ENCODE measurements at regions not wholly inside any gene's neighbourhood (a gene's known extent, or its start where the extent isn't known, plus 50 kb on each side); places are given as distances from the start of the nearest gene placed in this dataset.

GRCh38 chr15:29400701-29401100 is 131.1 kb upstream of the NSMCE3 start:
- POLR2A ChIA-PET: no interaction called here
- CTCF ChIA-PET: no interaction called here

DNA sequence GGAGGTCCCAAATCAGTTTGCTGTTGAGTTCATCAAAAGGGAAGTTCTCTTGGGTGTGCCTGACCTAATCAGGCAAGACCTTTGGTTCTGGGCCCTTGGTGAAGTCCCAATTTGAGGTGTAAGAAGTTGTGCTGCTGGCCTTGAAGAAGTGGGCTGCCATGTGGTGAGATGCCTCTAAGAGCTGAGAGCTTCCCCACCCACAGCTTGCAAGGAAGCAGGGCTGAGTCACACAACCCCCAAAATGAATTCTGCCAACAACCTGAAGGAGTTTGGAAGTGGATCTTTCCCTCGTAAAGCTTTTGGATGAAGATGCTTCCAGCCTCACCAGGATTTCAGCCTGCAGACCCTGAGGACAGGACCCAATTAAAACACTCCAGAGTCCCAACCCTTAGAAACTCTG is 129.3 kb upstream of the NSMCE3 start:
- no peaks in the 10 kb centered on the region; the same call in 1 of the 2 replicates for H3K4me1 ChIP-seq (ENCODE audit: control insufficient read depth, insufficient read depth, low read length)
- H3K4me3 ChIP-seq (ENCODE audit: low read depth, low read length): no peak overlapping the region
- CTCF ChIA-PET: no interaction called here
- POLR2A ChIA-PET: no interaction called here
- H3K9me3 ChIP-seq (ENCODE audit: control insufficient read depth, insufficient read depth, low read depth, low read length): no peaks in the 10 kb centered on the region
- TF ChIP-seq OVOL3 (tag by site-specific recombination; IDR thresholded peaks at IDR 0.05) (no peak), ZFHX2 (tag by site-specific recombination; conservative IDR thresholded peaks at IDR 0.05) (peak; percentile 20; the same call in 1 of the 2 replicates)
- no peak overlapping the region for H3K27ac ChIP-seq (ENCODE audit: extremely low read depth, low read depth, low read length)
- no peaks in the 10 kb centered on the region for H3K36me3 ChIP-seq (ENCODE audit: control insufficient read depth in 2 of 2, insufficient read depth in 1 of 2, low read length in 2 of 2)

More at GRCh38 chr15:29400701-29401100, 131.1 kb upstream of the NSMCE3 start:
- Histone ChIP-seq H3K4me1 (ENCODE audit: control insufficient read depth, insufficient read depth, low read length) (no peaks in the 10 kb centered on the region; the same call in 1 of the 2 replicates), H3K36me3 (ENCODE audit: control insufficient read depth in 2 of 2, insufficient read depth in 1 of 2, low read length in 2 of 2) (no peaks in the 10 kb centered on the region), H3K4me3 (ENCODE audit: low read depth, low read length) (no peak overlapping the region), H3K27ac (ENCODE audit: extremely low read depth, low read depth, low read length) (no peak overlapping the region), H3K9me3 (ENCODE audit: control insufficient read depth, insufficient read depth, low read depth, low read length) (no peaks in the 10 kb centered on the region)
- TF ChIP-seq ZNF558 (tag by site-specific recombination; IDR thresholded peaks at IDR 0.05) (no peak), ZNF76 (tag by site-specific recombination; IDR thresholded peaks at IDR 0.05; ENCODE audit: borderline replicate concordance, low read depth) (no peak), YY2 (tag by site-specific recombination; IDR thresholded peaks at IDR 0.05) (no peak), ZNF548 (tag by site-specific recombination; IDR thresholded peaks at IDR 0.05) (no peak), PBX3 (CRISPR knock-in tag; IDR thresholded peaks at IDR 0.05) (no peak), KLF8 (tag by site-specific recombination; IDR thresholded peaks at IDR 0.05) (no peak), FEZF1 (tag by site-specific recombination; IDR thresholded peaks at IDR 0.05) (no peak), ZNF585B (tag by site-specific recombination; IDR thresholded peaks at IDR 0.05) (no peak), ZNF223 (tag by site-specific recombination; IDR thresholded peaks at IDR 0.05) (no peak), SALL2 (tag by site-specific recombination; IDR thresholded peaks at IDR 0.05; ENCODE audit: borderline replicate concordance) (no peak), ZNF549 (tag by site-specific recombination; IDR thresholded peaks at IDR 0.05) (no peak), ZNF530 (tag by site-specific recombination; IDR thresholded peaks at IDR 0.05; ENCODE audit: low read depth) (no peak), KLF9 (tag by site-specific recombination; IDR thresholded peaks at IDR 0.05; ENCODE audit: low read depth) (no peak), PRDM4 (tag by site-specific recombination; IDR thresholded peaks at IDR 0.05) (no peak), SP2 (tag by site-specific recombination; IDR thresholded peaks at IDR 0.05) (no peak)
- TF ChIP-seq, protein P1, sequence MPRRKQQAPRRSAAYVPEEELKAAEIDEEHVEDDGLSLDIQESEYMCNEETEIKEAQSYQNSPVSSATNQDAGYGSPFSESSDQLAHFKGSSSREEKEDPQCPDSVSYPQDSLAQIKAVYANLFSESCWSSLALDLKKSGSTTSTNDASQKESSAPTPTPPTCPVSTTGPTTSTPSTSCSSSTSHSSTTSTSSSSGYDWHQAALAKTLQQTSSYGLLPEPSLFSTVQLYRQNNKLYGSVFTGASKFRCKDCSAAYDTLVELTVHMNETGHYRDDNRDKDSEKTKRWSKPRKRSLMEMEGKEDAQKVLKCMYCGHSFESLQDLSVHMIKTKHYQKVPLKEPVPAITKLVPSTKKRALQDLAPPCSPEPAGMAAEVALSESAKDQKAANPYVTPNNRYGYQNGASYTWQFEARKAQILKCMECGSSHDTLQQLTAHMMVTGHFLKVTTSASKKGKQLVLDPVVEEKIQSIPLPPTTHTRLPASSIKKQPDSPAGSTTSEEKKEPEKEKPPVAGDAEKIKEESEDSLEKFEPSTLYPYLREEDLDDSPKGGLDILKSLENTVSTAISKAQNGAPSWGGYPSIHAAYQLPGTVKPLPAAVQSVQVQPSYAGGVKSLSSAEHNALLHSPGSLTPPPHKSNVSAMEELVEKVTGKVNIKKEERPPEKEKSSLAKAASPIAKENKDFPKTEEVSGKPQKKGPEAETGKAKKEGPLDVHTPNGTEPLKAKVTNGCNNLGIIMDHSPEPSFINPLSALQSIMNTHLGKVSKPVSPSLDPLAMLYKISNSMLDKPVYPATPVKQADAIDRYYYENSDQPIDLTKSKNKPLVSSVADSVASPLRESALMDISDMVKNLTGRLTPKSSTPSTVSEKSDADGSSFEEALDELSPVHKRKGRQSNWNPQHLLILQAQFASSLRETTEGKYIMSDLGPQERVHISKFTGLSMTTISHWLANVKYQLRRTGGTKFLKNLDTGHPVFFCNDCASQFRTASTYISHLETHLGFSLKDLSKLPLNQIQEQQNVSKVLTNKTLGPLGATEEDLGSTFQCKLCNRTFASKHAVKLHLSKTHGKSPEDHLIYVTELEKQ (tag by site-specific recombination; IDR thresholded peaks at IDR 0.05; ENCODE audit: borderline replicate concordance): no peak
